Psoas muscle (tissue), 7 donors: ENCODE measurements at regions not wholly inside any gene's neighbourhood (a gene's known extent, or its start where the extent isn't known, plus 50 kb on each side); places are given as distances from the start of the nearest gene placed in this dataset.

ENCODE experiments used
- ATAC-seq, 4 donors: fragments of 200-7000 bp; cut with Tn5 transposase; one replicate each; pipeline ENCODE4 v1.9.1; 2020; ENCODE audit warnings: moderate library complexity in 3 of 4, mild to moderate bottlenecking in 2 of 4
- DNase-seq, 2 donors: peaks; one replicate each; pipeline ENCODE4 v3.0.0-alpha.2; 2020
- H3K27ac ChIP-seq: fragments of 200-600 bp; one replicate; pipeline ENCODE4 v1.8.0; 2022
- H3K27me3 ChIP-seq, 3 donors: fragments of 200-600 bp in 1 of 3; one replicate each; pipeline versions ENCODE4 v1.6.1 to v1.8.0; 2013 to 2022; ENCODE audit warnings: low read length in 2 of 3, mild to moderate bottlenecking in 2 of 3, moderate library complexity in 1 of 3; ENCODE audit not compliant: insufficient read depth in 3 of 3
- H3K36me3 ChIP-seq, 2 donors: fragments of 200-600 bp in 1 of 2; one replicate each; pipeline versions ENCODE4 v1.6.1 to v1.8.0; 2013 to 2022; ENCODE audit warnings: low read depth in 1 of 2, mild to moderate bottlenecking in 1 of 2, moderate library complexity in 1 of 2; ENCODE audit not compliant: insufficient read depth in 1 of 2
- H3K4me1 ChIP-seq: fragments of 200-600 bp; one replicate; pipeline ENCODE4 v1.8.0; 2022
- H3K4me3 ChIP-seq: fragments of 200-600 bp; one replicate; pipeline ENCODE4 v1.8.0; 2022; ENCODE audit warnings: mild to moderate bottlenecking
- H3K9me3 ChIP-seq: fragments of 200-600 bp; one replicate; pipeline ENCODE4 v1.8.0; 2022
- WGBS, 3 donors: extraction: QIAGEN DNeasy Blood & Tissue Kit; methylation state at CpG; one replicate each; pipeline versions ENCODE4 v1.1.6 to v1.1.7; 2013; 5-methylcytosine and 5-hydroxymethylcytosine counted together
- intact Hi-C, 2 donors: fragments of 100-400 bp; cut with DNase I; formaldehyde crosslinking; loops; one replicate each; pipeline versions ENCODE4 v1.11.0 to v1.14.2; 2022
- TF ChIP-seq, protein P1 (sequence below): fragments of 200-600 bp; IDR thresholded peaks from one replicate; pipeline ENCODE4 v1.8.0; 2022; ENCODE audit warnings: antibody characterized with exemption
- donor health status: healthy with polysubstance abuse.
- donor health status: DM: no; HTN: no; CAD: no; lungs with moderate emphysema.
- donor health status: Bipolar disorder and iron deficiency.
- donor health status: healthy.
- donor health status: DM: yes; HTN: yes; CAD: no.
- donor health status: DM: no; HTN: no; CAD: no.
- donor health status: DM: yes; HTN: yes; CAD: no.

DNA sequence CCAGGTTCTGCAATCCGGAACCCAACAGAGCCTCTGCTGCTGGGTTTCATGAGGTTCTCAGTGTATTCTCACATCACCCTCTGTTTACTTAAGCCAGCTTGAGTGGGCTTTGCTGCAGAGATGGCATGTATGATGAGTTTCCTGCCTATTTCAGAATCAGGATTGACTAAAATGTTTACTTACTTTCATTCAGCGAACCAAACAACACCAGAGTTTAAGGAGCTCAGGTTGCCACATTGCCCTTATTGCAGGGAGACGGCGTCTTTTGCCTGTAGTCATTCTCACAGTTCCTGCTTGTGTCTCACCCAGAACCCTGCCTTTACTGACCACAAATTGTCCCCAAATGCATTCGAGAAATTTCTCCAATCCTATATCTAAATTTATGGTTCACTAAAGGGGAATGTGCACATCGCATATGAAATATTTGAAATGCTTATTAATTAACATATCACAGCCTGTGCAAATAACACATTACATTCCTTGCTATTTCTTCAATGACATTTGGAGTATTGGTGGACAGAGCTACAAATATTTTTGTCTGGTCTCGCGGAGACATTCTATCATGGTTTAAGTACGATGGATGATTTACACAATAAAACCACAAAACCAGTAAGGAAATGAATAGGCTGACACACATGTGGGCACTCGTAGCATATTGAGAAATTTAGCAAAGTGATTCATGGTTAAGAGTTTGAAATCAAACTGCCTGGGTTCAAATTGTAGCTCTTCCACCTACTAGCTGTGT lies 377.2 kb upstream of the CFAP20DC start:
- TF ChIP-seq, protein P1, sequence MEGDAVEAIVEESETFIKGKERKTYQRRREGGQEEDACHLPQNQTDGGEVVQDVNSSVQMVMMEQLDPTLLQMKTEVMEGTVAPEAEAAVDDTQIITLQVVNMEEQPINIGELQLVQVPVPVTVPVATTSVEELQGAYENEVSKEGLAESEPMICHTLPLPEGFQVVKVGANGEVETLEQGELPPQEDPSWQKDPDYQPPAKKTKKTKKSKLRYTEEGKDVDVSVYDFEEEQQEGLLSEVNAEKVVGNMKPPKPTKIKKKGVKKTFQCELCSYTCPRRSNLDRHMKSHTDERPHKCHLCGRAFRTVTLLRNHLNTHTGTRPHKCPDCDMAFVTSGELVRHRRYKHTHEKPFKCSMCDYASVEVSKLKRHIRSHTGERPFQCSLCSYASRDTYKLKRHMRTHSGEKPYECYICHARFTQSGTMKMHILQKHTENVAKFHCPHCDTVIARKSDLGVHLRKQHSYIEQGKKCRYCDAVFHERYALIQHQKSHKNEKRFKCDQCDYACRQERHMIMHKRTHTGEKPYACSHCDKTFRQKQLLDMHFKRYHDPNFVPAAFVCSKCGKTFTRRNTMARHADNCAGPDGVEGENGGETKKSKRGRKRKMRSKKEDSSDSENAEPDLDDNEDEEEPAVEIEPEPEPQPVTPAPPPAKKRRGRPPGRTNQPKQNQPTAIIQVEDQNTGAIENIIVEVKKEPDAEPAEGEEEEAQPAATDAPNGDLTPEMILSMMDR, result no peak
- no peaks in the 10 kb centered on the region for H3K36me3 ChIP-seq
- ATAC-seq (no peak), DNase-seq (no peak)
- H3K9me3 ChIP-seq, result no peaks in the 10 kb centered on the region
- no peak overlapping the region for H3K27ac ChIP-seq
- intact Hi-C loops, result no loop called here
- 80 to 87% (median 84%) methylated on average over 10 of the region's 10 CpGs for WGBS, 3 donors
- no peaks in the 10 kb centered on the region for H3K27me3 ChIP-seq
- H3K4me3 ChIP-seq, result no peak overlapping the region
- no peaks in the 10 kb centered on the region for H3K4me1 ChIP-seq

DNA sequence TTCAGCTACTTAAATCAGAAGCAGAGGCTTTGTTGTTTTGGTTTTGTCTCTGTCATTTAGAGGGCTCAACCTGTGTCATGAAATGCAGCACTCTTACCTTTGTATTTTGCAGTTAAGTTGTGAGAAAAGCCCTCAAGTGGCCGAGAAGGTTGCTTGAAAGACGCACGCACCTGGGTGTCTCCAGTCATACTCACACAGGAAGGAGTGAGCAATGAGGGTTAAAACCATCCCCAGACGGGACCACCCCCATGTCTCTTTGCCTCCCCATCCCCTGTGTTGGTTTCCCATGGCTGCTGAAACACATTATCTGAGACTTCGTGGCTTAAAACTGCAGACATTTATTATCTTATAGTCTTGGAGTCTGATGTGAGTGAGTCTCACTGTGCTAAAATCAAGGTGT lies 376.1 kb upstream of the CFAP20DC start:
- Histone ChIP-seq H3K4me3 (no peak overlapping the region), H3K27me3 (no peaks in the 10 kb centered on the region), H3K9me3 (no peaks in the 10 kb centered on the region), H3K27ac (no peak overlapping the region), H3K4me1 (no peaks in the 10 kb centered on the region), H3K36me3 (no peaks in the 10 kb centered on the region)
- intact Hi-C loops, result no loop called here
- ATAC-seq (no peak), DNase-seq (no peak)
- TF ChIP-seq, protein P1, result no peak
- WGBS, 3 donors, result 76 to 83% (median 80%) methylated on average over 5 of the region's 5 CpGs

DNA sequence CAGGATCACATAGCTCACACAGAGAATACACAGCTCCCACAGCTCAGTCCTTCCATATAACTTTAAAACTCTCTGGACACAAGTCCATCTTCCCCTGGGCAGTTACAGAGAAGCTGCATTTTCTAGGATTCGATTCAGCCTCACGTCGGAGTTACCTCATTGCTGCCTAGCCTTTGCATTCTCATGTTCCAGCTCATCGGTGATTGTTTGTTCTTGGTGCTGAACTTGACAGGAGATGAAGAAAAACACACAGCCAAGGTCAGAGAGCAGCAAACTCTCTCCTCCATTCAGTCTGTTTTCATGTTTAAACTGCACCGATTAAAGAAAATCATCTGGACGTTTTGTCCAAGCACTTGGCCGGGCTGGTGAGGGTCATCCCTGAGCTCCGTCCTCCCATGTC lies 375.5 kb upstream of the CFAP20DC start:
- no peaks in the 10 kb centered on the region for H3K27me3 ChIP-seq
- H3K4me1 ChIP-seq, result no peaks in the 10 kb centered on the region
- TF ChIP-seq, protein P1, result no peak
- no peak for ATAC-seq
- WGBS, 3 donors, result 58 to 69% (median 68%) methylated on average over 8 of the region's 8 CpGs
- H3K4me3 ChIP-seq, result no peak overlapping the region
- H3K36me3 ChIP-seq, result no peaks in the 10 kb centered on the region
- DNase-seq, result no peak
- H3K9me3 ChIP-seq, result no peaks in the 10 kb centered on the region
- no peak overlapping the region for H3K27ac ChIP-seq
- intact Hi-C loops, result no loop called here

DNA sequence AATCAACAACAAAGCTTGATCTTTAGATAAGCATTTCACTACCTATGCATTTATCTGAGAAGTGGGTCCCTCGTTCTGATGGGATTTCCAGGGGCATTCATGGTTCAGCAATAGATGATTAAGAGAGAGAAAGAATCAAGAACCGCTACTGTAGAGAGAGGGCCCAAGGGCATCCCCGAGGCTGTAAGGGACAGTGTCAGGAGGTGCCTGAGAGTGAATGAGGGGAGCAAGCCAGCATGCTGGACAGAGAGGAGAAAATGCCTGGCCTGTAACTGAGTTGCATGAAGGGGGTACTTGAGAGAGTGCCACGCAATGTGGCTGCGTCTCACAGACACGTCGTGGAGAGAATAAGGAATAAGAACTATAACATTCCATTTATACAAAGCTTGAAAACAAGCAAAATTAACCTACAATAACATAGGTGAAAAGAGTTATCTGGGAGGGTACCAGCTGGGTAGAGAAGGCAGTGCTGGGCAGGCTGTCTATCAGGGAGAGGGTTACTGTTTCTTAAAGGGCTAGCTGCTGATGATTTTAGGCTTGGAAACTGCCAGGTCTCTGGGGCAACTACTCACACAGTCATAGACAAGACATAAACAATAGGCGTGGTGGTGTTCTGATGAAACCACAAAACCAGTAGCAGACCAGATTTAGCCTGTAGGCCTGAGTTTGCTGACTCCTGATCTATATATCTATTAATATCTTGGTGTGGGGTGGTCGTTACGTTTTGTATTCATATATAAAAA lies 374.6 kb upstream of the CFAP20DC start:
- Histone ChIP-seq H3K4me1 (no peaks in the 10 kb centered on the region), H3K27me3 (no peaks in the 10 kb centered on the region), H3K4me3 (no peak overlapping the region), H3K36me3 (no peaks in the 10 kb centered on the region), H3K9me3 (no peaks in the 10 kb centered on the region), H3K27ac (no peak overlapping the region)
- ATAC-seq (no peak), DNase-seq (no peak)
- intact Hi-C loops, result no loop called here
- 81 to 88% (median 82%) methylated on average over 10 of the region's 10 CpGs for WGBS, 3 donors
- TF ChIP-seq, protein P1, result no peak
